ENCODE measurements at regions not wholly inside any gene's neighbourhood (a gene's known extent, or its start where the extent isn't known, plus 50 kb on each side); places are given as distances from the start of the nearest gene placed in this dataset.

GRCh38 chr7:32145911-32146310 is 75.7 kb upstream of the PDE1C start:
- no peaks in the 10 kb centered on the region for H3K9me2 ChIP-seq (ENCODE audit: insufficient read depth)
- no peaks in the 10 kb centered on the region for H3K36me3 ChIP-seq (ENCODE audit: low read depth)
- 0 out of 2 replicates have a peak, but pooled peaks cover 5% of the 10 kb centered on the region for H3K27me3 ChIP-seq (ENCODE audit: insufficient read depth, low read depth)
- H4K20me1 ChIP-seq (ENCODE audit: insufficient read depth): no peaks in the 10 kb centered on the region
- no peak overlapping the region for H3K27ac ChIP-seq
- no peak overlapping the region for H3K4me3 ChIP-seq
- CTCF ChIA-PET: no interaction called here
- BruUV-seq (replicated peaks): no TSS peak
- POLR2A ChIA-PET (ENCODE audit: unreplicated experiment): no interaction called here
- no peaks in the 10 kb centered on the region for H3K9me3 ChIP-seq (ENCODE audit: insufficient read depth, low read depth)
- DNase-seq: no peak
- no peaks in the 10 kb centered on the region for H3F3A ChIP-seq (ENCODE audit: insufficient read depth, low read depth)
- no peaks in the 10 kb centered on the region for H3K79me2 ChIP-seq (ENCODE audit: low read depth)
- no peaks in the 10 kb centered on the region for H3K4me1 ChIP-seq (replicated peaks; ENCODE audit: insufficient read depth)
- no peak overlapping the region for H3K4me2 ChIP-seq
- TF ChIP-seq, protein P1, sequence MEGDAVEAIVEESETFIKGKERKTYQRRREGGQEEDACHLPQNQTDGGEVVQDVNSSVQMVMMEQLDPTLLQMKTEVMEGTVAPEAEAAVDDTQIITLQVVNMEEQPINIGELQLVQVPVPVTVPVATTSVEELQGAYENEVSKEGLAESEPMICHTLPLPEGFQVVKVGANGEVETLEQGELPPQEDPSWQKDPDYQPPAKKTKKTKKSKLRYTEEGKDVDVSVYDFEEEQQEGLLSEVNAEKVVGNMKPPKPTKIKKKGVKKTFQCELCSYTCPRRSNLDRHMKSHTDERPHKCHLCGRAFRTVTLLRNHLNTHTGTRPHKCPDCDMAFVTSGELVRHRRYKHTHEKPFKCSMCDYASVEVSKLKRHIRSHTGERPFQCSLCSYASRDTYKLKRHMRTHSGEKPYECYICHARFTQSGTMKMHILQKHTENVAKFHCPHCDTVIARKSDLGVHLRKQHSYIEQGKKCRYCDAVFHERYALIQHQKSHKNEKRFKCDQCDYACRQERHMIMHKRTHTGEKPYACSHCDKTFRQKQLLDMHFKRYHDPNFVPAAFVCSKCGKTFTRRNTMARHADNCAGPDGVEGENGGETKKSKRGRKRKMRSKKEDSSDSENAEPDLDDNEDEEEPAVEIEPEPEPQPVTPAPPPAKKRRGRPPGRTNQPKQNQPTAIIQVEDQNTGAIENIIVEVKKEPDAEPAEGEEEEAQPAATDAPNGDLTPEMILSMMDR (conservative IDR thresholded peaks at IDR 0.05): no peak
- intact Hi-C loops (cut with micrococcal nuclease; ENCODE audit: unreplicated experiment): no loop called here
- no peak overlapping the region for H2AFZ ChIP-seq

- POLR2A ChIA-PET (ENCODE audit: unreplicated experiment): no interaction called here
- no TSS peak for BruUV-seq (replicated peaks)
- H3K9me3 ChIP-seq (ENCODE audit: insufficient read depth, low read depth): no peaks in the 10 kb centered on the region
These were observed 74.5 kb upstream of the PDE1C start for GRCh38 chr7:32144676-32145075.

GRCh38 chr7:32143301-32143700 is 73.1 kb upstream of the PDE1C start:
- Histone ChIP-seq H3F3A (ENCODE audit: insufficient read depth, low read depth) (no peaks in the 10 kb centered on the region), H3K4me3 (no peak overlapping the region), H3K27me3 (ENCODE audit: insufficient read depth, low read depth) (0 out of 2 replicates have a peak, but pooled peaks cover 5% of the 10 kb centered on the region), H3K27ac (no peak overlapping the region), H3K36me3 (ENCODE audit: low read depth) (no peaks in the 10 kb centered on the region), H3K4me1 (replicated peaks; ENCODE audit: insufficient read depth) (no peaks in the 10 kb centered on the region), H3K79me2 (ENCODE audit: low read depth) (no peaks in the 10 kb centered on the region), H3K9me3 (ENCODE audit: insufficient read depth, low read depth) (no peaks in the 10 kb centered on the region), H2AFZ (no peak overlapping the region), H4K20me1 (ENCODE audit: insufficient read depth) (no peaks in the 10 kb centered on the region), H3K4me2 (no peak overlapping the region), H3K9me2 (ENCODE audit: insufficient read depth) (no peaks in the 10 kb centered on the region)
- TF ChIP-seq, protein P1 (conservative IDR thresholded peaks at IDR 0.05): no peak
- TF ChIP-seq EZH2 (IDR thresholded peaks at IDR 0.05; ENCODE audit: low read depth): no peak
- intact Hi-C loops (cut with micrococcal nuclease; ENCODE audit: unreplicated experiment): no loop called here
- DNase-seq: no peak
- CTCF ChIA-PET: no interaction called here
- POLR2A ChIA-PET (ENCODE audit: unreplicated experiment): no interaction called here
- BruUV-seq (replicated peaks): no TSS peak

More at GRCh38 chr7:32144676-32145075, 74.5 kb upstream of the PDE1C start:
- CTCF ChIA-PET: no interaction called here
- Histone ChIP-seq H3K27me3 (ENCODE audit: insufficient read depth, low read depth) (0 out of 2 replicates have a peak, but pooled peaks cover 5% of the 10 kb centered on the region), H3K79me2 (ENCODE audit: low read depth) (no peaks in the 10 kb centered on the region), H3F3A (ENCODE audit: insufficient read depth, low read depth) (no peaks in the 10 kb centered on the region), H3K4me2 (no peak overlapping the region), H3K9me2 (ENCODE audit: insufficient read depth) (no peaks in the 10 kb centered on the region), H4K20me1 (ENCODE audit: insufficient read depth) (no peaks in the 10 kb centered on the region), H3K4me1 (replicated peaks; ENCODE audit: insufficient read depth) (no peaks in the 10 kb centered on the region), H3K4me3 (no peak overlapping the region), H3K36me3 (ENCODE audit: low read depth) (no peaks in the 10 kb centered on the region), H3K27ac (no peak overlapping the region), H2AFZ (no peak overlapping the region)
- intact Hi-C loops (cut with micrococcal nuclease; ENCODE audit: unreplicated experiment): no loop called here
- TF ChIP-seq, protein P1 (conservative IDR thresholded peaks at IDR 0.05): no peak
- no peak for TF ChIP-seq EZH2 (IDR thresholded peaks at IDR 0.05; ENCODE audit: low read depth)
- DNase-seq: no peak
